NCI-H2029 (cell line): ENCODE measurements at regions not wholly inside any gene's neighbourhood (a gene's known extent, or its start where the extent isn't known, plus 50 kb on each side); places are given as distances from the start of the nearest gene placed in this dataset.

ENCODE experiments used
- DNase-seq: peaks from one replicate; lab custom pipeline; 2025; lab: John Stamatoyannopoulos, UW

GRCh38 chr17:55668312-55668920 is 54.2 kb downstream of the TMEM100 start:
- no peak for DNase-seq

GRCh38 chr17:55666806-55667205 is 55.9 kb downstream of the TMEM100 start:
- no peak for DNase-seq

- DNase-seq: no peak
Observed at GRCh38 chr17:55664287-55664686, 58.4 kb downstream of the TMEM100 start.

GRCh38 chr17:55663400-55663799 is 59.3 kb downstream of the TMEM100 start:
- no peak for DNase-seq

GRCh38 chr17:55661963-55662834 is 60.5 kb downstream of the TMEM100 start:
- DNase-seq: no peak

- no peak for DNase-seq
Observed at GRCh38 chr17:55661256-55661758, 61.4 kb downstream of the TMEM100 start.

- no peak for DNase-seq
Observed at GRCh38 chr17:55660178-55660886, 62.3 kb downstream of the TMEM100 start.

GRCh38 chr17:55659661-55660060 is 63.0 kb downstream of the TMEM100 start:
- DNase-seq: no peak

- DNase-seq: no peak
Observed at GRCh38 chr17:55655777-55656176, 66.9 kb downstream of the TMEM100 start.

- no peak for DNase-seq
Observed at GRCh38 chr17:55654821-55655220, 67.8 kb downstream of the TMEM100 start.

- no peak for DNase-seq
Observed at GRCh38 chr17:55654022-55654421, 68.6 kb downstream of the TMEM100 start.

- no peak for DNase-seq
Observed at GRCh38 chr17:55652825-55653224, 69.8 kb downstream of the TMEM100 start.

GRCh38 chr17:55652114-55652823 is 70.4 kb downstream of the TMEM100 start:
- DNase-seq: no peak

GRCh38 chr17:55649957-55650597 is 72.6 kb downstream of the TMEM100 start:
- no peak for DNase-seq

GRCh38 chr17:55648086-55648485 is 74.6 kb downstream of the TMEM100 start:
- DNase-seq: no peak

GRCh38 chr17:55645361-55645760 is 77.3 kb downstream of the TMEM100 start:
- no peak for DNase-seq

- DNase-seq: no peak
Observed at GRCh38 chr17:55644346-55644745, 78.3 kb downstream of the TMEM100 start.

GRCh38 chr17:55642741-55643140 is 79.9 kb downstream of the TMEM100 start:
- no peak for DNase-seq

- DNase-seq: peak; percentile 25
Observed at GRCh38 chr17:55641676-55642081, 81.0 kb downstream of the TMEM100 start.

- no peak for DNase-seq
Observed at GRCh38 chr17:55639096-55639495, 83.6 kb downstream of the TMEM100 start.

- DNase-seq: no peak
Observed at GRCh38 chr17:55635253-55635914, 87.3 kb downstream of the TMEM100 start.
